ENCODE measurements at regions not wholly inside any gene's neighbourhood (a gene's known extent, or its start where the extent isn't known, plus 50 kb on each side); places are given as distances from the start of the nearest gene placed in this dataset.

DNA sequence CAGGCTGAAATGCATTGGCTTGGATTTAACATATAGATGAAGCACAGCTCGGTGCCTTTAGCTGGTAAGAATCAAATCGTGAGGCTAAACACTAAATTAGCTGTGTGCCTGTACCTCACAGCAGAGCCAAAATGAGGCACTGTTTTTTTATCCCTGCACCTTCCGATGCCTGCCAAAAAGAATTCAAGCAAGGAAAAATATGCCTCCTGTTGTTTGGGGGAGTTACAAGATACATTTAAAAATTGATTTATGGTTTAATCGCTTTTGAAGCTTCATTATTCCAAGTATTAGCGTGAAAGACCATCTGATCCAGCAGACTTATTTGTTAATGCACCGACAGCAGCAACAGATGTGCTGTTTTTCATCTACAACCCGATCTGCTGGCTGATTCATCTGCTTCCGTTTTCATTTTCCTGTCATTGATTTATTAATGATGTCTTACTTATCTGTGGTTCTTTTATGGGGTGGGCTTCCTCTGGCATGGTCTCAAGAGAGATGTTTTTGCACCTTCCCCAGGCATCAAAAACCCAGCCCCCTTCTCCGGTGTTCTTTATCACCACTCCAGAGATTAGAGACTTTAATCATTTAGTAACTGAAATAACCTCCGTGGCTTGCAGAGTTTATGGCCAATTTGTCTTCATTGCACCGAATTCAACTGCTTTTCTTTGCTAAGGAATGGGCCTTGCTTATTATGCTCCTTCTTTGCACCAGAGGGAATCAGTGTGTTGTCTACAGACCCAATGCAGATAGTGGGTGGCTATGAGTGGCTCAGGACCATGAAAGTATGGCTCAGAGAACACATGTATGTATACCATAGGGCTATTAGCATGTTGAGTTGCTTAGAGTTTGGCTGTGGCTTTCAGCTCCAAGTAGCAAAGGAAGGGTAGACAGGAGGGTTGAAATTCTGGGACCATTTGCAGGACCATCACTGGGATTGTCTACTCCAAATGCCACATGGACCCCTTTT lies 166.8 kb upstream of the TMEM260 start:
- DNase-seq: no peak
- CTCF ChIA-PET: no interaction called here
- H3K9me2 ChIP-seq: no peaks in the 10 kb centered on the region

DNA sequence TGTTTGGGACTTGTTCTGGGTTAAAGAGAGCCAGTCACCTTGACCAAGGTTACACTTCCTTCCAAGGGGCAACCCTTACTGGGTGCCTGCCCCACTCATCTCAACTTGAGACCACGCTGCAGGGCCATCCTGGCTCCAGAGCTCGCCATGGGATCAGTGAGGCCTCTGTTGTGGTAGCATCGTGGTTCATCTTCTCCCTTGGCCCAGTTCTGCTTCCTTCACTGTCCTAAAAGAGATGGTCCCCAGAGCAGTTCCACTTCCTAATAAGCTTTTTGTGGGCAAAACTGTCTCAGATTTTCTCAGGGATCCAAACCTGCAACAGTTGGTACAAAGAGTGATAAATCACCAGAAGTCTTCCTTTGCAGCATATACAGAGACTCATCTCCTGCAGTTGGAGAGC lies 165.9 kb upstream of the TMEM260 start:
- H3K4me2 ChIP-seq: no peak overlapping the region
- 0% methylated on average over 3 of the region's 3 CpGs for WGBS (ENCODE audit: low lambda C conversion rate)
- H3K27ac ChIP-seq (ENCODE audit: low read depth in 2 of 2, low read length in 1 of 2): no peak overlapping the region
- DNase-seq: no peak
- H3K4me1 ChIP-seq (ENCODE audit: control insufficient read depth in 1 of 2, insufficient read depth in 2 of 2, low read depth in 1 of 2, low read length in 1 of 2): peaks cover 0 to 3% of the 10 kb centered on the region in 2 experiments; a peak in 1 of 4 replicates
- H3K4me3 ChIP-seq (ENCODE audit: low read depth in 2 of 2, low read length in 1 of 2): no peak overlapping the region
- H3K9me2 ChIP-seq: no peaks in the 10 kb centered on the region
- no peaks in the 10 kb centered on the region; the same call in 1 of the 2 replicates for H3K27me3 ChIP-seq (ENCODE audit: insufficient read depth)
- H4K20me1 ChIP-seq (ENCODE audit: insufficient read depth): no peaks in the 10 kb centered on the region
- no peaks in the 10 kb centered on the region for H3K9me3 ChIP-seq
- no peaks in the 10 kb centered on the region for H3K79me2 ChIP-seq (ENCODE audit: insufficient read depth)
- POLR2A ChIA-PET: no interaction called here
- no peaks in the 10 kb centered on the region for H3K36me3 ChIP-seq (replicated peaks in 1 of 2; ENCODE audit: control insufficient read depth in 1 of 2, insufficient read depth in 2 of 2, low read length in 1 of 2)
- no peak overlapping the region for H2AFZ ChIP-seq (ENCODE audit: low read depth)
- no peaks in the 10 kb centered on the region for H3F3A ChIP-seq (replicated peaks; ENCODE audit: insufficient read depth)
- CTCF ChIA-PET: no interaction called here
- no peak overlapping the region for H3K9ac ChIP-seq
- TF ChIP-seq GATA2 (CRISPR knock-in tag; IDR thresholded peaks at IDR 0.05) (no peak), ELF1 (IDR thresholded peaks at IDR 0.05) (no peak), FOXM1 (IDR thresholded peaks at IDR 0.05; ENCODE audit: low read depth) (no peak), REST (IDR thresholded peaks at IDR 0.05; ENCODE audit: low read depth, low read length) (no peak), RFX5 (IDR thresholded peaks at IDR 0.05; ENCODE audit: low read length) (no peak), RCOR1 (IDR thresholded peaks at IDR 0.05; ENCODE audit: low read length) (no peak), TCF12 (IDR thresholded peaks at IDR 0.05) (no peak), YY1 (IDR thresholded peaks at IDR 0.05; ENCODE audit: low read depth) (no peak), SMC3 (IDR thresholded peaks at IDR 0.05; ENCODE audit: low read depth, low read length) (no peak), NRF1 (IDR thresholded peaks at IDR 0.05; ENCODE audit: low read depth, low read length) (no peak), NFIC (IDR thresholded peaks at IDR 0.05; ENCODE audit: borderline replicate concordance) (no peak), MEF2A (IDR thresholded peaks at IDR 0.05; ENCODE audit: borderline replicate concordance, low read depth) (no peak)
- TF ChIP-seq, protein P1, sequence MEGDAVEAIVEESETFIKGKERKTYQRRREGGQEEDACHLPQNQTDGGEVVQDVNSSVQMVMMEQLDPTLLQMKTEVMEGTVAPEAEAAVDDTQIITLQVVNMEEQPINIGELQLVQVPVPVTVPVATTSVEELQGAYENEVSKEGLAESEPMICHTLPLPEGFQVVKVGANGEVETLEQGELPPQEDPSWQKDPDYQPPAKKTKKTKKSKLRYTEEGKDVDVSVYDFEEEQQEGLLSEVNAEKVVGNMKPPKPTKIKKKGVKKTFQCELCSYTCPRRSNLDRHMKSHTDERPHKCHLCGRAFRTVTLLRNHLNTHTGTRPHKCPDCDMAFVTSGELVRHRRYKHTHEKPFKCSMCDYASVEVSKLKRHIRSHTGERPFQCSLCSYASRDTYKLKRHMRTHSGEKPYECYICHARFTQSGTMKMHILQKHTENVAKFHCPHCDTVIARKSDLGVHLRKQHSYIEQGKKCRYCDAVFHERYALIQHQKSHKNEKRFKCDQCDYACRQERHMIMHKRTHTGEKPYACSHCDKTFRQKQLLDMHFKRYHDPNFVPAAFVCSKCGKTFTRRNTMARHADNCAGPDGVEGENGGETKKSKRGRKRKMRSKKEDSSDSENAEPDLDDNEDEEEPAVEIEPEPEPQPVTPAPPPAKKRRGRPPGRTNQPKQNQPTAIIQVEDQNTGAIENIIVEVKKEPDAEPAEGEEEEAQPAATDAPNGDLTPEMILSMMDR (IDR thresholded peaks at IDR 0.05): no peak

More for the DNA sequence above, 166.8 kb upstream of the TMEM260 start:
- no peak overlapping the region for H2AFZ ChIP-seq (ENCODE audit: low read depth)
- no peak overlapping the region for H3K27ac ChIP-seq (ENCODE audit: low read depth in 2 of 2, low read length in 1 of 2)
- no peaks in the 10 kb centered on the region for H3K79me2 ChIP-seq (ENCODE audit: insufficient read depth)
- POLR2A ChIA-PET: no interaction called here
- H3K9me3 ChIP-seq: no peaks in the 10 kb centered on the region
- no peak overlapping the region for H3K4me2 ChIP-seq
- H3K27me3 ChIP-seq (ENCODE audit: insufficient read depth): no peaks in the 10 kb centered on the region; the same call in 1 of the 2 replicates
- H4K20me1 ChIP-seq (ENCODE audit: insufficient read depth): no peaks in the 10 kb centered on the region
- H3K4me1 ChIP-seq (ENCODE audit: control insufficient read depth in 1 of 2, insufficient read depth in 2 of 2, low read depth in 1 of 2, low read length in 1 of 2): peaks cover 0 to 3% of the 10 kb centered on the region in 2 experiments; a peak in 1 of 4 replicates
- WGBS (ENCODE audit: low lambda C conversion rate): 9% methylated on average over 11 of the region's 11 CpGs
- no peak overlapping the region for H3K4me3 ChIP-seq (ENCODE audit: low read depth in 2 of 2, low read length in 1 of 2)
- TF ChIP-seq EZH2phosphoT487 (IDR thresholded peaks at IDR 0.05; ENCODE audit: borderline replicate concordance, low read depth) (no peak), ELF1 (IDR thresholded peaks at IDR 0.05) (no peak), YY1 (IDR thresholded peaks at IDR 0.05; ENCODE audit: low read depth) (no peak), FOXM1 (IDR thresholded peaks at IDR 0.05; ENCODE audit: low read depth) (no peak), PBX3 (IDR thresholded peaks at IDR 0.05) (no peak)
- TF ChIP-seq, protein P2, sequence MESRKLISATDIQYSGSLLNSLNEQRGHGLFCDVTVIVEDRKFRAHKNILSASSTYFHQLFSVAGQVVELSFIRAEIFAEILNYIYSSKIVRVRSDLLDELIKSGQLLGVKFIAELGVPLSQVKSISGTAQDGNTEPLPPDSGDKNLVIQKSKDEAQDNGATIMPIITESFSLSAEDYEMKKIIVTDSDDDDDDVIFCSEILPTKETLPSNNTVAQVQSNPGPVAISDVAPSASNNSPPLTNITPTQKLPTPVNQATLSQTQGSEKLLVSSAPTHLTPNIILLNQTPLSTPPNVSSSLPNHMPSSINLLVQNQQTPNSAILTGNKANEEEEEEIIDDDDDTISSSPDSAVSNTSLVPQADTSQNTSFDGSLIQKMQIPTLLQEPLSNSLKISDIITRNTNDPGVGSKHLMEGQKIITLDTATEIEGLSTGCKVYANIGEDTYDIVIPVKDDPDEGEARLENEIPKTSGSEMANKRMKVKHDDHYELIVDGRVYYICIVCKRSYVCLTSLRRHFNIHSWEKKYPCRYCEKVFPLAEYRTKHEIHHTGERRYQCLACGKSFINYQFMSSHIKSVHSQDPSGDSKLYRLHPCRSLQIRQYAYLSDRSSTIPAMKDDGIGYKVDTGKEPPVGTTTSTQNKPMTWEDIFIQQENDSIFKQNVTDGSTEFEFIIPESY (IDR thresholded peaks at IDR 0.05; ENCODE audit: borderline replicate concordance, low read depth): no peak
- H3F3A ChIP-seq (replicated peaks; ENCODE audit: insufficient read depth): no peaks in the 10 kb centered on the region
- no peak overlapping the region for H3K9ac ChIP-seq
- no peaks in the 10 kb centered on the region for H3K36me3 ChIP-seq (replicated peaks in 1 of 2; ENCODE audit: control insufficient read depth in 1 of 2, insufficient read depth in 2 of 2, low read length in 1 of 2)

Measured in SK-N-SH (cell line).